ENCODE measurements at regions not wholly inside any gene's neighbourhood (a gene's known extent, or its start where the extent isn't known, plus 50 kb on each side); places are given as distances from the start of the nearest gene placed in this dataset.

DNA sequence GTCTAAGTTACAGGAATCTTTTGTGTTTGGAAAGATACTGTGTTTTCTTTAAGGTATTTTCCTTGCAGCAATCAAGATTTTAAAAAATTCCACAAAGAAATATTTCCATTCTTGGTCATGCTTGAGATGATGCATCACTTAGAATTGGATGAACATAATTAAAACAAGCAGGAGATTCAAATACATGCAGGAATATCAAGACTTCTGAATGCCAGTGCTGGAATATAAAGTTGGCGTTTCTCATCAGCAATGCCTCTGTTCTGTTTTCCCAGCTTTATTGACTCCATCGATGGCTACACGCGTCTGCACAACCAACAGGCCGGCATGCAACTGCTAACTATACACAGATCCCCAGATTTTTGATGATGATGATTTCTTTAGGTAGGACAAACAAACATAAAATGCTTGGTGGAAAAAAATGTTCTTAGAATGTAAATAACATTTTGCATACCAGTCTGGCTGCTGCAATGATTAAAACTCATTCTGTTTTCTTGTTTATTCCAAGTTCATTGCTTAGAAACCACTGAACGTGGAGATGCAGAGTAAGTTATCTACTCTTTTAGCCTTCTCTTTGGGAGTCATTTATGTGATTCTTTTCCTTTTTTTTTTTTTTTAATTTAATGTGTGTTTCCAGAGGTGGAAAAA lies 91.3 kb upstream of the FAM171A1 start:
- H3K9me3 ChIP-seq (ENCODE audit: control insufficient read depth, low read length) = no peaks in the 10 kb centered on the region
- intact Hi-C loops (cut with DNase I) = no loop called here
- no peak for ATAC-seq (ENCODE audit: low FRiP score)
- no peaks in the 10 kb centered on the region for H3K27me3 ChIP-seq (ENCODE audit: control insufficient read depth in 1 of 2, insufficient read depth in 2 of 2, low read length in 1 of 2)
- H3K36me3 ChIP-seq (ENCODE audit: control insufficient read depth in 1 of 2, insufficient read depth in 2 of 2, low read length in 1 of 2) = no peaks in the 10 kb centered on the region
- no peak overlapping the region for H3K4me3 ChIP-seq (ENCODE audit: low read length in 2 of 2)
- no peak overlapping the region for H3K27ac ChIP-seq (ENCODE audit: low read depth in 1 of 2, low read length in 2 of 2)
- peaks cover 0 to 12% of the 10 kb centered on the region in 2 donors for H3K4me1 ChIP-seq (ENCODE audit: control insufficient read depth in 1 of 2, insufficient read depth in 2 of 2, low read length in 2 of 2)
- WGBS, 2 donors = 65 to 71% methylated on average over 6 of the region's 6 CpGs
- DNase-seq = no peak

- H3K4me1 ChIP-seq (ENCODE audit: control insufficient read depth in 1 of 2, insufficient read depth in 2 of 2, low read length in 2 of 2) = peaks cover 0 to 12% of the 10 kb centered on the region in 2 donors
- H3K36me3 ChIP-seq (ENCODE audit: control insufficient read depth in 1 of 2, insufficient read depth in 2 of 2, low read length in 1 of 2) = no peaks in the 10 kb centered on the region
- intact Hi-C loops (cut with DNase I) = no loop called here
- DNase-seq (peak in 1 of 2 donors; percentile 58), ATAC-seq (ENCODE audit: low FRiP score) (peak; percentile 80)
- H3K27me3 ChIP-seq (ENCODE audit: control insufficient read depth in 1 of 2, insufficient read depth in 2 of 2, low read length in 1 of 2) = no peaks in the 10 kb centered on the region
- no peaks in the 10 kb centered on the region for H3K9me3 ChIP-seq (ENCODE audit: control insufficient read depth, low read length)
- peak overlapping the region in 1 of 2 donors; percentile 88 for H3K27ac ChIP-seq (ENCODE audit: low read depth in 1 of 2, low read length in 2 of 2)
- 25 to 28% methylated on average over 9 of the region's 9 CpGs for WGBS, 2 donors
- no peak overlapping the region for H3K4me3 ChIP-seq (ENCODE audit: low read length in 2 of 2)
These were observed 90.4 kb upstream of the FAM171A1 start for GRCh38 chr10:15461353-15462108.

DNA sequence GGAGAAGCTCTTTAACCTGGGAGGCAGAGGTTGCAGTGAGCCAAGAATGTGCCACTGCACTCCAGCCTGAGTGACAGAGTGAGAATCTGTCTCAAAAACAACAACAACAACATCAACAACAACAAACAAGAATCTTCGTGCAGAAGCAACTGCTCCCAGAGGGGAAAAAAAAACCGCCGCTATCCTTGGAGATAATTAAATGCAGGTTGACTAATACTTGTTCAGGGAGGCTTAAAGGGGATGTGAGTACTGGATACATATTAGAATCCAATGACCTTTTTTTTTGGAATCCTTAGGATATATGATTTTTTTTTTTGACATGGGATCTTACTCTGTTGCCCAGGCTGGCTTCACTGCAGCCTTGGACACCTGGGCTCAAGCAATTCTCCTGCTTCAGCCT lies 89.6 kb upstream of the FAM171A1 start:
- H3K36me3 ChIP-seq (ENCODE audit: control insufficient read depth in 1 of 2, insufficient read depth in 2 of 2, low read length in 1 of 2) = no peaks in the 10 kb centered on the region
- 93 to 97% methylated on average over 3 of the region's 3 CpGs for WGBS, 2 donors
- H3K9me3 ChIP-seq (ENCODE audit: control insufficient read depth, low read length) = no peaks in the 10 kb centered on the region
- no peak overlapping the region for H3K4me3 ChIP-seq (ENCODE audit: low read length in 2 of 2)
- H3K27me3 ChIP-seq (ENCODE audit: control insufficient read depth in 1 of 2, insufficient read depth in 2 of 2, low read length in 1 of 2) = no peaks in the 10 kb centered on the region
- no peak for DNase-seq
- no peak for ATAC-seq (ENCODE audit: low FRiP score)
- H3K4me1 ChIP-seq (ENCODE audit: control insufficient read depth in 1 of 2, insufficient read depth in 2 of 2, low read length in 2 of 2) = peaks cover 0 to 12% of the 10 kb centered on the region in 2 donors
- no peak overlapping the region for H3K27ac ChIP-seq (ENCODE audit: low read depth in 1 of 2, low read length in 2 of 2)
- intact Hi-C loops (cut with DNase I) = no loop called here

GRCh38 chr10:15459218-15459617 lies 88.1 kb upstream of the FAM171A1 start:
- no peaks in the 10 kb centered on the region for H3K27me3 ChIP-seq (ENCODE audit: control insufficient read depth in 1 of 2, insufficient read depth in 2 of 2, low read length in 1 of 2)
- no peak overlapping the region for H3K27ac ChIP-seq (ENCODE audit: low read depth in 1 of 2, low read length in 2 of 2)
- intact Hi-C loops (cut with DNase I) = no loop called here
- peaks cover 0 to 8% of the 10 kb centered on the region in 2 donors for H3K4me1 ChIP-seq (ENCODE audit: control insufficient read depth in 1 of 2, insufficient read depth in 2 of 2, low read length in 2 of 2)
- 95 to 100% methylated on average over 1 of the region's 1 CpG for WGBS, 2 donors
- no peaks in the 10 kb centered on the region for H3K9me3 ChIP-seq (ENCODE audit: control insufficient read depth, low read length)
- no peak overlapping the region for H3K4me3 ChIP-seq (ENCODE audit: low read length in 2 of 2)
- H3K36me3 ChIP-seq (ENCODE audit: control insufficient read depth in 1 of 2, insufficient read depth in 2 of 2, low read length in 1 of 2) = no peaks in the 10 kb centered on the region
- ATAC-seq (ENCODE audit: low FRiP score) (no peak), DNase-seq (no peak)

DNA sequence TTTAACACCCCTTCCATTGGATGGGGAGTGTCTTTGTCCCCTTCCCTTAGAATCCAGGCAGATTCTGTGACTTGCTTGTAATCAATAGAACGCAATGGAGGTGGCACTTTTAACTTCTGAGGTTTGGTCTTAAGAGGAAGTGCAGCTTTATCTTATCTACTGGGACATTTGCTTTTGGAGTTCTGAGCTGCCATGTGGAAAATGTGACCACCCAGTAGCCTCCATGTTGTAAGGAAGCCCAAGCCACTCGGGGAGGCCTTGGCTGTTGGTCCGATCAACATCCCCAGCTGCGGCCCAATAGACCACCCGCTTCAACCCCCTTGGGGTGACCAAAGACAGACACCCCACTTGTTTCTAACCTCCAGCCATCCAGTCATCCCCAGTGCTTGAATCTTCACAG lies 86.3 kb upstream of the FAM171A1 start:
- Histone ChIP-seq H3K4me1 (ENCODE audit: control insufficient read depth in 1 of 2, insufficient read depth in 2 of 2, low read length in 2 of 2) (peaks cover 0 to 8% of the 10 kb centered on the region in 2 donors), H3K27ac (ENCODE audit: low read depth in 1 of 2, low read length in 2 of 2) (no peak overlapping the region), H3K9me3 (ENCODE audit: control insufficient read depth, low read length) (no peaks in the 10 kb centered on the region), H3K27me3 (ENCODE audit: control insufficient read depth in 1 of 2, insufficient read depth in 2 of 2, low read length in 1 of 2) (no peaks in the 10 kb centered on the region), H3K4me3 (ENCODE audit: low read length in 2 of 2) (no peak overlapping the region), H3K36me3 (ENCODE audit: control insufficient read depth in 1 of 2, insufficient read depth in 2 of 2, low read length in 1 of 2) (no peaks in the 10 kb centered on the region)
- intact Hi-C loops (cut with DNase I) = no loop called here
- no peak for ATAC-seq (ENCODE audit: low FRiP score)
- DNase-seq = no peak
- 98 to 99% methylated on average over 5 of the region's 5 CpGs for WGBS, 2 donors

DNA sequence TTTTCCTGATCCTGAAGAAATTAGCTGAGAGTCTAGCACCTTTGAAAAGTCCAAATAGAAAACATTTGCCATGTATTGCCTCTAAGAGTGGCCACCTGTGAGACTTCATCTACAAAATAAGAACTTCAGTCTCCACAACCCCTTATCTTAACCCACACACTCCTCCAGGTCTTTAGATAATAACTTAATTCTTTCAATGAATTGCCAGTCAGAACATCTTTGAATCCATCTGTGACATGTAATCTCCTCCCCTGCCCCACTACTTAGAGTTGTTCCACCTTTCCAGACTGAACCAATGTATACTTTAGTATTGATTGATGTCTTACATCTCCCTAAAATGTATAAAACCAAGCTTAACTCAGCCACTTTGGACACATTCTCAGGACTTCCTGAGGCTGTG lies 84.4 kb upstream of the FAM171A1 start:
- H3K27me3 ChIP-seq (ENCODE audit: control insufficient read depth in 1 of 2, insufficient read depth in 2 of 2, low read length in 1 of 2) = no peaks in the 10 kb centered on the region
- DNase-seq (no peak), ATAC-seq (ENCODE audit: low FRiP score) (no peak)
- no peaks in the 10 kb centered on the region for H3K36me3 ChIP-seq (ENCODE audit: control insufficient read depth in 1 of 2, insufficient read depth in 2 of 2, low read length in 1 of 2)
- H3K9me3 ChIP-seq (ENCODE audit: control insufficient read depth, low read length) = no peaks in the 10 kb centered on the region
- peaks cover 0 to 5% of the 10 kb centered on the region in 2 donors for H3K4me1 ChIP-seq (ENCODE audit: control insufficient read depth in 1 of 2, insufficient read depth in 2 of 2, low read length in 2 of 2)
- H3K27ac ChIP-seq (ENCODE audit: low read depth in 1 of 2, low read length in 2 of 2) = no peak overlapping the region
- intact Hi-C loops (cut with DNase I) = no loop called here
- H3K4me3 ChIP-seq (ENCODE audit: low read length in 2 of 2) = no peak overlapping the region

DNA sequence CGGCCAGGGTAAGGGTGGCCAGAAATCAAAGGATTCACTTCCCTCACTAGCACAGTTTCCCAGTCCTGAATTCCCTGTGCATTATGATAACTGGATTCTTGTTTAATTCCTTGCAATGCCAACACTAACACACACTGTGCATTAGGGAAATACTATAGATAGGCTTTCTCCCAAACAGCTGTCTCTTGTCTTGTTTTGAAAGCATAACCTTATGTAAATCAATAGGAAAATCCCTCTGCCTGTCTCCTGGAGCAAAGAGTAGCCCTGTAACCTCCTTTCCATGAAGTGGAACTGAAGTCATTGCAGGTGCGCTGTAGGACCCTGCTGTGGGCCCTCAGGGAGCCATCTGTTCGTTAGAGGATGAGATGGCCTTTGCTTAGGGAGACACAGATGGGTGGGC lies 82.8 kb upstream of the FAM171A1 start:
- H3K36me3 ChIP-seq (ENCODE audit: control insufficient read depth in 1 of 2, insufficient read depth in 2 of 2, low read length in 1 of 2) = no peaks in the 10 kb centered on the region
- ATAC-seq (ENCODE audit: low FRiP score) = no peak
- H3K4me3 ChIP-seq (ENCODE audit: low read length in 2 of 2) = no peak overlapping the region
- H3K4me1 ChIP-seq (ENCODE audit: control insufficient read depth in 1 of 2, insufficient read depth in 2 of 2, low read length in 2 of 2) = peaks cover 0 to 5% of the 10 kb centered on the region in 2 donors
- no peak overlapping the region for H3K27ac ChIP-seq (ENCODE audit: low read depth in 1 of 2, low read length in 2 of 2)
- no peak for DNase-seq
- H3K27me3 ChIP-seq (ENCODE audit: control insufficient read depth in 1 of 2, insufficient read depth in 2 of 2, low read length in 1 of 2) = no peaks in the 10 kb centered on the region
- intact Hi-C loops (cut with DNase I) = no loop called here
- WGBS, 2 donors = 86 to 88% methylated on average over 3 of the region's 3 CpGs
- no peaks in the 10 kb centered on the region for H3K9me3 ChIP-seq (ENCODE audit: control insufficient read depth, low read length)

GRCh38 chr10:15453457-15453856 lies 82.4 kb upstream of the FAM171A1 start:
- WGBS, 2 donors = 79 to 82% methylated on average over 5 of the region's 5 CpGs
- Histone ChIP-seq H3K36me3 (ENCODE audit: control insufficient read depth in 1 of 2, insufficient read depth in 2 of 2, low read length in 1 of 2) (no peaks in the 10 kb centered on the region), H3K9me3 (ENCODE audit: control insufficient read depth, low read length) (no peaks in the 10 kb centered on the region), H3K4me1 (ENCODE audit: control insufficient read depth in 1 of 2, insufficient read depth in 2 of 2, low read length in 2 of 2) (peaks cover 0 to 3% of the 10 kb centered on the region in 2 donors), H3K4me3 (ENCODE audit: low read length in 2 of 2) (no peak overlapping the region), H3K27me3 (ENCODE audit: control insufficient read depth in 1 of 2, insufficient read depth in 2 of 2, low read length in 1 of 2) (no peaks in the 10 kb centered on the region), H3K27ac (ENCODE audit: low read depth in 1 of 2, low read length in 2 of 2) (no peak overlapping the region)
- intact Hi-C loops (cut with DNase I) = no loop called here
- ATAC-seq (ENCODE audit: low FRiP score) = no peak
- DNase-seq = no peak

DNA sequence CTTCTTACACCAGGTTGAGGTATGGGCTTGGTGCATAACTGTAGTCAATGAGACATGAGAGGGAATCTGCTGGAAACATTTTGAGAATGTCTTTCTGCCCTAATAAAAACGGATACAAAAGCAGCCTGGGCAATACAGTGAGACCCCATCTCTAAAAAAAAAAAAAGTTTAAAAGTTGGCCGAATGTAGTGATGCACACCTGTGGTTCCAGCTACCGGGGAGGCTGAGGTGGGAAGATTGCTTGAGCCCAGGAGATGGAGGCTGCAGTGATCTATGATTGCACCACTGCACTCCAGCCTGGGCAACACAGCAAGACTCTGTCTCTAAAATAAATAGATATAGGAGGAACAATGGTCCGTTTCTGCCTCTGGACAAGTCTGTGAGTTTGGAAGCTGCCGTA lies 81.5 kb upstream of the FAM171A1 start:
- 95 to 96% methylated on average over 5 of the region's 5 CpGs for WGBS, 2 donors
- DNase-seq (no peak), ATAC-seq (ENCODE audit: low FRiP score) (no peak)
- Histone ChIP-seq H3K4me3 (ENCODE audit: low read length in 2 of 2) (no peak overlapping the region), H3K9me3 (ENCODE audit: control insufficient read depth, low read length) (no peaks in the 10 kb centered on the region), H3K4me1 (ENCODE audit: control insufficient read depth in 1 of 2, insufficient read depth in 2 of 2, low read length in 2 of 2) (peaks cover 0 to 3% of the 10 kb centered on the region in 2 donors), H3K27ac (ENCODE audit: low read depth in 1 of 2, low read length in 2 of 2) (no peak overlapping the region), H3K27me3 (ENCODE audit: control insufficient read depth in 1 of 2, insufficient read depth in 2 of 2, low read length in 1 of 2) (no peaks in the 10 kb centered on the region), H3K36me3 (ENCODE audit: control insufficient read depth in 1 of 2, insufficient read depth in 2 of 2, low read length in 1 of 2) (no peaks in the 10 kb centered on the region)
- intact Hi-C loops (cut with DNase I) = no loop called here

All from aorta (tissue), 5 donors.